B cell (primary cell): ENCODE measurements at regions not wholly inside any gene's neighbourhood (a gene's known extent, or its start where the extent isn't known, plus 50 kb on each side); places are given as distances from the start of the nearest gene placed in this dataset.

Source experiments
- EZH2 ChIP-seq: IDR thresholded peaks from 2 replicates; pipeline ENCODE4 v1.6.1; 2012; ENCODE audit warnings: borderline replicate concordance, low read depth, mild to moderate bottlenecking, moderate library complexity, low read length; ENCODE audit not compliant: insufficient read depth, poor library complexity, severe bottlenecking
- TF ChIP-seq, protein P1 (sequence below): fragments of 200-600 bp; IDR thresholded peaks from one replicate; pipeline ENCODE4 v1.8.0; 2022; ENCODE audit warnings: antibody characterized with exemption, mild to moderate bottlenecking

DNA sequence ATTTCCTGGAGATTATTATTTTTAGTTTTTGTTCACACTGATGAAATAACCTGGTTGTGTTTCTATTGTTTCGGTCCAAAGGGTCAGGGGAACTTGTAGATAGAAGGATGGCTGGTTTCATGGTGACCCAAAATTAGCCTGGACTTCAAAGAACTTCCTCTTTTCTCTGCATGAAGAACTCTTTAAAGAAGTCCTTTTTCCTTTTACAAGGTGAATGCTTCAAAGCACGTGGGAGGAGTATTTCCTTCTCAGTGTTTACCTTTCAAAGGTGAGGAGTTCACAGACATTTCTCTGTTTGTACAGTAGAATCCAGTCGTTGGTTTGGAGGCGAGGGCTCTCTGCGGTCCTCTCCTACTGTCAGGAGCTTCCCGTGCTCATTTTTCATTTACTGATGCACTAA lies 561.7 kb downstream of the GATA3 start:
- no peak for TF ChIP-seq EZH2
- TF ChIP-seq, protein P1, sequence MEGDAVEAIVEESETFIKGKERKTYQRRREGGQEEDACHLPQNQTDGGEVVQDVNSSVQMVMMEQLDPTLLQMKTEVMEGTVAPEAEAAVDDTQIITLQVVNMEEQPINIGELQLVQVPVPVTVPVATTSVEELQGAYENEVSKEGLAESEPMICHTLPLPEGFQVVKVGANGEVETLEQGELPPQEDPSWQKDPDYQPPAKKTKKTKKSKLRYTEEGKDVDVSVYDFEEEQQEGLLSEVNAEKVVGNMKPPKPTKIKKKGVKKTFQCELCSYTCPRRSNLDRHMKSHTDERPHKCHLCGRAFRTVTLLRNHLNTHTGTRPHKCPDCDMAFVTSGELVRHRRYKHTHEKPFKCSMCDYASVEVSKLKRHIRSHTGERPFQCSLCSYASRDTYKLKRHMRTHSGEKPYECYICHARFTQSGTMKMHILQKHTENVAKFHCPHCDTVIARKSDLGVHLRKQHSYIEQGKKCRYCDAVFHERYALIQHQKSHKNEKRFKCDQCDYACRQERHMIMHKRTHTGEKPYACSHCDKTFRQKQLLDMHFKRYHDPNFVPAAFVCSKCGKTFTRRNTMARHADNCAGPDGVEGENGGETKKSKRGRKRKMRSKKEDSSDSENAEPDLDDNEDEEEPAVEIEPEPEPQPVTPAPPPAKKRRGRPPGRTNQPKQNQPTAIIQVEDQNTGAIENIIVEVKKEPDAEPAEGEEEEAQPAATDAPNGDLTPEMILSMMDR = no peak
